HG02759 (cell line): ENCODE measurements at regions not wholly inside any gene's neighbourhood (a gene's known extent, or its start where the extent isn't known, plus 50 kb on each side); places are given as distances from the start of the nearest gene placed in this dataset.
"Not testable (repeated sequence)": the region's sequence is repeated elsewhere in the genome, so short reads cannot be mapped to it uniquely, and the experiment has no call there.

Source experiments
- ATAC-seq: cut with Tn5 transposase; IDR thresholded peaks from one replicate; pipeline ENCODE4 v1.9.1; 2021; ENCODE audit warnings: mild to moderate bottlenecking, moderate library complexity; ENCODE audit not compliant: unreplicated experiment

DNA sequence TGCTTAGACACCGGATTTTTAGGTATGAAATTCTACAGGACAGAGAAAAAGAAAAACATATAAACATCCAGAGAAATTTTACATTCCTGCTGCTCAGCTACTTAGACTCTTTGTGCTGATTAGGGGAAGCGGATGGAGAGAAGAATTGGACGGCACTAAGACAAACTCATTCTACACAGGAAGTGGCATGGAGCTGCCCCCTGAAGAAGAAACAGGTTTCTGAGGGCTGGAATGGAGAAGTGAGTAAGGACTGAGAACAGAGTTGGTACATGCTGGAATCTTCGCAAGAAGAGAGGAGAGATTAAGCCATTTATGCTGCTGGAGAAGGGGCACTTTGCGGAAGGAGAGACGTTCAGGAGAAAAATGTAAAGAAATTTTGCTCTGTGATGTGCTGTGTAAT lies 253.0 kb upstream of the ERBB4 start:
- no peak for ATAC-seq

- ATAC-seq = not testable (repeated sequence)
These were observed 247.5 kb upstream of the ERBB4 start for GRCh38 chr2:212786088-212786487.

- peak; percentile 66 for ATAC-seq
These were observed 238.5 kb upstream of the ERBB4 start for GRCh38 chr2:212777020-212777491.

- ATAC-seq = no peak
These were observed 235.3 kb upstream of the ERBB4 start for GRCh38 chr2:212773808-212774339.

GRCh38 chr2:212770240-212770639 lies 231.6 kb upstream of the ERBB4 start:
- ATAC-seq = no peak

DNA sequence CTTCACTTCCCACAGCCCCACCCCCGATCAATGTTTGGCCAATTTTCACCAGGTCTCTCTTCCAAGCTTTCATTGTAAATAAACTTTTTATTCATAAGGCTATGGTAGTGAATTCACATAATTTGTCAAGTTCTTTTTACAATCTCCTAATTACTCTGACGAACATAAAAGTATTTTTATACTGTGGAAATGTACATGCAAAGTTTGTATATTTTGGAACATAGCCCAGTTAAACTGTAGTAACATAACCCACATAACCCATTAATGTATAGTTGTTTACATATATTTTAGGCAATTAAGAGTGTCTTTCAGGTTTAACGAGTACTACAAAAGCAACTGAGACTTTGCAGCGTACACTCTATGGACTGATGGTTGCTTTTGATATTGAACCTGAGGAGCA lies 228.3 kb upstream of the ERBB4 start:
- no peak for ATAC-seq

DNA sequence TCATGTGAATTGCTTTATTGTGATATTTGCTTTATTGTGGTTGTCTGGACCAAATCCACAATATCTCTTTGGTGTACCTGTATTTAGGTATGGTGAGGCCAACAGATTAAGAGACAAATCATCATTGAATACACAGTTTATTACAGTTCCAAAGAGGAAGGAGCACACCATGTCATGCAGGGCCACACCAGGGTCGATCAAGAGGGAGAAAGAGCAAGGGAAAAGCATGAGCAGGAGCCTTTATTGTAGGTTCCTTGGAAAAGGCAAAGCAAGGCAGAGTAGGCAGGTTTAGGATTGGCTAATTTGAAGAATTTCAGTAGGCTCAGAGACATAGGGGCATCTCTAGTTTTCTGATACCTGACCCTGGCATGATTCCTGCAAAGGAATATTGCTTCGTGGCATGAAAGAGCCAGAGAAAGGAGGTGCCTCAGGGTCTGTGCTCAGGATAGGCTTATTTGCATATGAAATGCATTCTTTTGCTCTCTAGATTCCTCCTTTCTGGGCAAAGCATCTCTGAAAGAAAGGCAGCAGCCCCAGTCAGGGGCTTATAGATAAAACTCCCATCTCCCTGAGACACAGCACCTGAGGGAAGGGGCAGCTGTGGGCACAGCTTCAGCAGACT lies 214.2 kb upstream of the ERBB4 start:
- no peak for ATAC-seq

DNA sequence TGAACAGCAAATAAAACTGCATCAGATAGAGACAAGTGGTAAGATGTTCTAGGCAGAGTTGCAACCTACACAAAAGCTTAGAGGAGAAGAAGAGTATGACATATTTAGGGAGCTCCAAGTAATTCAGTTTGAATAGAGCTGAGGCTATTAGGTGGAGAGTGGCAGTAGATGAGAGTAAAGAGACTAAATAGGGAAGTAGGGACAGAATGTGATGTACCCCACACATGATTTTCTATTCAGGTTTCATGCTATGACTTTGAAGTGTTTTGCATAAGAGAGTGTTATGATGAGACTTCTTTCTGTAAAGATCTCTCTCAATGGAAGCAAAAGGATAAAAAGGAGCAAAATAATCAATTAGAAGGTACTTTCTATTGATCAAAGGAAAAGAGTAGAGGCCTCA lies 206.8 kb upstream of the ERBB4 start:
- no peak for ATAC-seq

- ATAC-seq = no peak
These were observed 199.0 kb upstream of the ERBB4 start for GRCh38 chr2:212737392-212738172.

- ATAC-seq = no peak
These were observed 197.8 kb upstream of the ERBB4 start for GRCh38 chr2:212736385-212736726.

GRCh38 chr2:212733273-212733672 lies 194.7 kb upstream of the ERBB4 start:
- peak; percentile 39 for ATAC-seq

DNA sequence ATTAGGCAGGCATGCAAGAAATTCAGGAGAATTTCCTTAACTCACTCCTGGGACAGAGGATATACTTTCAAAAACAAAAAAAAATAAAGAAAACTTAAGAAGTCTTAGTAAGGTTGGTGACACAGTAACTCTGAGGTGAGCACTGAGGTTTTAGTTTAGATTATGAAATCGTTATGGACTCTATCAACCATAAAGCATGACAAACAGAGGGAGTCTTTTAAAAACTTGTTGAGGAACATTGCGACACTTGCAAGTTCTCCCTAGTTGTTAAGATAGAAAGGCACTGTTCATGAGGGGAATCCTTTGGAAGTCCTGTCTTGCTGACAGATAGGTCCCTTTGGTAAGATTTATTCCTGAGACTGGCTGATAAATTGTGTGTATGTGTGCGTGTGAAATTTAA lies 194.3 kb upstream of the ERBB4 start:
- ATAC-seq = peak; percentile 34

DNA sequence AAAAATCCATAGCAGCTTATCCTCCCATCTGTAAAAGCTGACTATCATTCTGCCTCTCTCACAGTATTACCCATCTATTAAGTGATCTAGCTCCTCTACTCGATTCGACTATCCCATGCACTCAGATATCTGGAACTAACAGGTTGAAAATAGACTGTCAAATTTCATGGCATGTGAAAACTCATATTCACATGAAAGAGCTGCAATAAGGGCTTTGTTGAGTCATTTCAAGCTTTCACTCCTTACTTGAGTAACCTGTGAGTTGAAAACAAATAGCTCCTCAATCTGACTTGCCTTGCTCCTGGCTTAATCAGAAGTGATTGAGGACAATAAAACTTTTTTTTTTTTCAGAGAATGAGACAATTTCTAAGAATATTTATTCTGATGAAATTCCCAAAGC lies 192.4 kb upstream of the ERBB4 start:
- ATAC-seq = peak; percentile 77

GRCh38 chr2:212728717-212729116 lies 190.1 kb upstream of the ERBB4 start:
- ATAC-seq = no peak

GRCh38 chr2:212727751-212728150 lies 189.1 kb upstream of the ERBB4 start:
- ATAC-seq = no peak

GRCh38 chr2:212726403-212726802 lies 187.8 kb upstream of the ERBB4 start:
- peak; percentile 40 for ATAC-seq

DNA sequence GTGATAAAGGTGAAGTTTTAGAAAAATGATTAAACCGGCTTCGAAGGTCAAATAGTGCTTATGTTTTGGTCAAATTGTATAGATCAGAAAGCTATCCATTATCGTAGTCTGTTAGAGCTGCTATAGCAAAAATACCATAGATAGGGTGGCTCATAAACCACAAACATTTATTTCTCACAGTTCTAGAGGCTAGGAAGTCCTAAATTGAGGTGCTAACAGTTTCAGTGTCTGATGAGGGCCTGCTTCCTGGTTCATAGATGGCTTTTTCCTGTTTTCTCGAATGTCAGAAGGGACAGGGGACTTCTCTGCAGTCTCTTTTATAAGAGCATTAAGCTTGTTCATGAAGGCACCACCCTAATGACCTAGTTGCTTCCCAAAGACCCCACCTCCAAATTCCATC lies 186.6 kb upstream of the ERBB4 start:
- no peak for ATAC-seq

DNA sequence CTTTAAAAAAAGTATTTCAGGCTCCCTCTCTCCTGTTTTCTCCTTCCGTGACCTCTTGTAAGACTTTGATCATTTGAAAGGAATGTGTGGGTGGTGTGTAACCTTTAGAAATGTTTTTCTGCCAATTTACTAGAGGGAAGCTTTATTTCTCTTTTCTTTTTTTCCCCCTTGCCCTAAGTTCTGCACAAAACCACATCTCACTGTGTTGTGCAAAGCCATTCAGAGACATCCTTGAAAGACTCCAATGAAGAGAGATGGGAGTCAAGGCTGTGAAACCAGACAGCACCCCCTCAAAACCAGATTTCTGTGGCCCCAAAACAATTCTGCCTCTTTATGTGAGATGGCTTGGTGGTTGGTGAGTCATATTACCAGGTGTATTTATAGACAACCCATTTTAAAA lies 184.6 kb upstream of the ERBB4 start:
- peak; percentile 36 for ATAC-seq

- ATAC-seq = no peak
These were observed 183.4 kb upstream of the ERBB4 start for GRCh38 chr2:212722046-212722445.

GRCh38 chr2:212721026-212721451 lies 182.4 kb upstream of the ERBB4 start:
- no peak for ATAC-seq

GRCh38 chr2:212715411-212715810 lies 176.8 kb upstream of the ERBB4 start:
- ATAC-seq = not testable (repeated sequence)

- no peak for ATAC-seq
These were observed 175.1 kb upstream of the ERBB4 start for GRCh38 chr2:212713681-212714080.
